HepG2 (cell line): ENCODE measurements at regions not wholly inside any gene's neighbourhood (a gene's known extent, or its start where the extent isn't known, plus 50 kb on each side); places are given as distances from the start of the nearest gene placed in this dataset.

ENCODE experiments used
- ATAC-seq: fragments of 200-7000 bp; cut with Tn5 transposase; 3 replicates; pipeline ENCODE4 v1.9.1; 2020; ENCODE audit warnings: mild to moderate bottlenecking, moderate library complexity
- BruUV-seq: library from RNA; stranded (reverse); fragments of 400-500 nt; replicated peaks from 2 replicates; lab custom pipeline; 2021; lab: Mats Ljungman, UMichigan
- CTCF ChIA-PET: fragments of 300-600 bp; formaldehyde crosslinking; extraction: SDS; loops from one replicate; lab custom pipeline; 2021; ENCODE audit warnings: low total read pairs, inconsistent platforms, low intra/inter-chr PET ratio; lab: Yijun Ruan, JAX
- POLR2A ChIA-PET: fragments of 350-600 bp; sonication (Branson Sonifier 250); formaldehyde crosslinking; loops from one replicate; lab custom pipeline; 2020; ENCODE audit warnings: antibody characterized with exemption, inconsistent platforms; lab: Yijun Ruan, JAX
- DNase-seq: peaks from one replicate; pipeline ENCODE4 v3.0.0-alpha.2; 2015; ENCODE audit warnings: low spot score
- FAIRE-seq: peaks from 3 replicates; lab custom pipeline; 2011; peaks lifted over from hg19 to GRCh38; lab: Jason Lieb, UNC
- H2AFZ ChIP-seq: one replicate; pipeline ENCODE4 v1.6.1; 2011; ENCODE audit warnings: low read length, inconsistent platforms
- H3K27ac ChIP-seq: fragments of 300-600 bp; 3 replicates; pipeline ENCODE4 v1.8.0; 2011; ENCODE audit warnings: mixed run types, mild to moderate bottlenecking, mixed read lengths, low read length, inconsistent platforms; ENCODE audit not compliant: insufficient read depth; ENCODE audit errors: extremely low read length
- H3K27me3 ChIP-seq, 2 experiments: fragments of 200-600 bp in 1 of 2; 2 replicates in 1 of 2; 3 replicates in 1 of 2; pipeline versions ENCODE4 v1.6.0 to v1.8.0; 2011; ENCODE audit warnings: low read length in 2 of 2, mild to moderate bottlenecking in 2 of 2, moderate library complexity in 2 of 2, inconsistent platforms in 1 of 2; ENCODE audit not compliant: insufficient read depth in 2 of 2, control insufficient read depth in 1 of 2
- H3K36me3 ChIP-seq, 2 experiments: fragments of 200-600 bp in 1 of 2; replicated peaks in 1 of 2; 2 replicates in 1 of 2; 3 replicates in 1 of 2; pipeline versions ENCODE4 v1.5.1 to v1.8.0; 2011; ENCODE audit warnings: low read length in 2 of 2, inconsistent platforms in 1 of 2; ENCODE audit not compliant: insufficient read depth in 2 of 2, control insufficient read depth in 1 of 2
- H3K4me1 ChIP-seq: 2 replicates; pipeline ENCODE4 v1.5.1; 2012; ENCODE audit warnings: low read length, inconsistent platforms; ENCODE audit not compliant: insufficient read depth
- H3K4me2 ChIP-seq: 2 replicates; pipeline ENCODE4 v1.6.0; 2011; ENCODE audit warnings: low read depth, low read length, inconsistent platforms
- H3K4me3 ChIP-seq, 3 experiments: fragments of 200-600 bp in 1 of 3; sonication (generic), shearing (Covaris generic) in 1 of 3; replicated peaks in 1 of 3; 2 replicates each; pipeline ENCODE4 v1.5.1; 2011 to 2016; ENCODE audit warnings: low read length in 3 of 3, inconsistent platforms in 2 of 3, low read depth in 2 of 3, mild to moderate bottlenecking in 2 of 3, control low read depth in 1 of 3, mixed read lengths in 1 of 3; ENCODE audit not compliant: insufficient read depth in 1 of 3
- H3K79me2 ChIP-seq: one replicate; pipeline ENCODE4 v1.6.1; 2011; ENCODE audit warnings: low read length, inconsistent platforms; ENCODE audit not compliant: insufficient read depth
- H3K9ac ChIP-seq: 2 replicates; pipeline ENCODE4 v1.6.0; 2011; ENCODE audit warnings: mild to moderate bottlenecking, low read depth, low read length, inconsistent platforms; ENCODE audit not compliant: insufficient read depth
- H3K9me3 ChIP-seq: 2 replicates; pipeline ENCODE4 v1.5.1; 2012; ENCODE audit warnings: mild to moderate bottlenecking, low read length
- H4K20me1 ChIP-seq: 2 replicates; pipeline ENCODE4 v1.6.0; 2011; ENCODE audit warnings: inconsistent platforms, mild to moderate bottlenecking, low read length, moderate library complexity; ENCODE audit not compliant: insufficient read depth
- CSRNP1 ChIP-seq: sonication (generic); formaldehyde crosslinking; IDR thresholded peaks from 2 replicates; pipeline ENCODE4 v1.8.1; 2023; ENCODE audit warnings: mild to moderate bottlenecking, missing genetic modification reagents
- GMEB2 ChIP-seq: IDR thresholded peaks from 2 replicates; pipeline ENCODE4 v1.6.1; 2016; ENCODE audit warnings: missing biosample characterization, missing genetic modification reagents, low read depth
- ISL2 ChIP-seq: sonication (generic); formaldehyde crosslinking; IDR thresholded peaks from 2 replicates; pipeline ENCODE4 v1.5.0; 2020; ENCODE audit warnings: missing genetic modification reagents
- NFKB2 ChIP-seq: sonication (generic); formaldehyde crosslinking; IDR thresholded peaks from 2 replicates; pipeline ENCODE4 v1.4.0; 2020; ENCODE audit warnings: missing genetic modification reagents, borderline replicate concordance
- PITX1 ChIP-seq: sonication (generic); formaldehyde crosslinking; IDR thresholded peaks from 2 replicates; pipeline ENCODE4 v1.5.1; 2020; ENCODE audit warnings: mild to moderate bottlenecking, missing genetic modification reagents
- ZBTB14 ChIP-seq: sonication (generic); formaldehyde crosslinking; IDR thresholded peaks from 2 replicates; pipeline ENCODE4 v1.4.0; 2020; ENCODE audit warnings: missing genetic modification reagents
- ZNF296 ChIP-seq: sonication (generic); formaldehyde crosslinking; conservative IDR thresholded peaks from 2 replicates; pipeline ENCODE4 v1.5.0; 2020; ENCODE audit warnings: mild to moderate bottlenecking, missing genetic modification reagents
- ZNF577 ChIP-seq: sonication (generic); formaldehyde crosslinking; IDR thresholded peaks from 2 replicates; pipeline ENCODE4 v1.4.0; 2020; ENCODE audit warnings: mild to moderate bottlenecking, low read depth, missing genetic modification reagents, borderline replicate concordance
- ZSCAN25 ChIP-seq: sonication (generic); formaldehyde crosslinking; IDR thresholded peaks from 2 replicates; pipeline ENCODE4 v1.8.0; 2022; ENCODE audit warnings: mild to moderate bottlenecking, missing genetic modification reagents
- WGBS: methylation state at CpG from one replicate; pipeline ENCODE4 v1.1.6; 2017; ENCODE audit warnings: low lambda C conversion rate; 5-methylcytosine and 5-hydroxymethylcytosine counted together
- in situ Hi-C: cut with HindIII; loops from 2 replicates; pipeline ENCODE4 v1.10.0; 2017; ENCODE audit warnings: low pct_unique_long_range_greater_than_20kb; ENCODE audit not compliant: extremely low pct_ligation_motif_present
- intact Hi-C: fragments of 100-400 bp; cut with micrococcal nuclease; formaldehyde crosslinking; loops from one replicate; pipeline ENCODE4 v1.10.0; 2022; ENCODE audit not compliant: unreplicated experiment

GRCh38 chr2:240251848-240252190 lies 111.4 kb upstream of the OTOS start (continued):
- TF ChIP-seq GMEB2 (CRISPR knock-in tag) = no peak
- TF ChIP-seq PITX1 (CRISPR knock-in tag) = no peak
- TF ChIP-seq ZSCAN25 = no peak

GRCh38 chr2:240252191-240252871 lies 111.9 kb upstream of the OTOS start:
- no TSS peak for BruUV-seq
- intact Hi-C loops = loop anchor here (5.0 kb wide), 1 partner anchor 185 kb away; the partner anchor contains the start of gene GPC1
- no peak overlapping the region for H2AFZ ChIP-seq
- CTCF ChIA-PET = no interaction called here
- no peak for FAIRE-seq
- no peaks in the 10 kb centered on the region; a peak in 1 of 5 replicates for H3K27me3 ChIP-seq
- peak overlapping the region; percentile 86 for H3K4me2 ChIP-seq
- 92% methylated on average over 20 of the region's 20 CpGs for WGBS
- no peaks in the 10 kb centered on the region for H4K20me1 ChIP-seq
- ATAC-seq = no peak
- no peak for DNase-seq
- H3K79me2 ChIP-seq = peaks cover 9% of the 10 kb centered on the region
- H3K36me3 ChIP-seq = no peaks in the 10 kb centered on the region
- TF ChIP-seq CSRNP1 (no peak), NFKB2 (CRISPR knock-in tag) (no peak), ZBTB14 (CRISPR knock-in tag) (no peak), ZNF296 (CRISPR knock-in tag) (0 out of 2 replicates have a peak, but pooled peaks have one; percentile 32), ISL2 (CRISPR knock-in tag) (no peak), ZNF577 (CRISPR knock-in tag) (no peak)
- peak overlapping the region; percentile 83; the same call in 1 of the 2 replicates for H3K9ac ChIP-seq
- POLR2A ChIA-PET = interaction anchor here (0.6 to 1.9 kb wide), 11 partner anchors 13 to 328 kb away, joined by 3 to 6 read pairs (median 3); no protein-coding TSS in a partner anchor
- no peaks in the 10 kb centered on the region for H3K9me3 ChIP-seq
- H3K4me1 ChIP-seq = peaks cover 78% of the 10 kb centered on the region
- H3K4me3 ChIP-seq = no peak overlapping the region; a peak in 1 of 6 replicates
- H3K27ac ChIP-seq = no peak overlapping the region
- in situ Hi-C loops = no loop called here
